HepG2 (cell line): ENCODE measurements at regions not wholly inside any gene's neighbourhood (a gene's known extent, or its start where the extent isn't known, plus 50 kb on each side); places are given as distances from the start of the nearest gene placed in this dataset.

Source experiments
- ATAC-seq: fragments of 200-7000 bp; cut with Tn5 transposase; 3 replicates; pipeline ENCODE4 v1.9.1; 2020; ENCODE audit warnings: mild to moderate bottlenecking, moderate library complexity
- BruUV-seq: library from RNA; stranded (reverse); fragments of 400-500 nt; replicated peaks from 2 replicates; lab custom pipeline; 2021; lab: Mats Ljungman, UMichigan
- CTCF ChIA-PET: fragments of 300-600 bp; formaldehyde crosslinking; extraction: SDS; loops from one replicate; lab custom pipeline; 2021; ENCODE audit warnings: low total read pairs, inconsistent platforms, low intra/inter-chr PET ratio; lab: Yijun Ruan, JAX
- POLR2A ChIA-PET: fragments of 350-600 bp; sonication (Branson Sonifier 250); formaldehyde crosslinking; loops from one replicate; lab custom pipeline; 2020; ENCODE audit warnings: antibody characterized with exemption, inconsistent platforms; lab: Yijun Ruan, JAX
- DNase-seq: peaks from one replicate; pipeline ENCODE4 v3.0.0-alpha.2; 2015; ENCODE audit warnings: low spot score
- FAIRE-seq: peaks from 3 replicates; lab custom pipeline; 2011; peaks lifted over from hg19 to GRCh38; lab: Jason Lieb, UNC
- H2AFZ ChIP-seq: one replicate; pipeline ENCODE4 v1.6.1; 2011; ENCODE audit warnings: low read length, inconsistent platforms
- H3K27ac ChIP-seq: fragments of 300-600 bp; 3 replicates; pipeline ENCODE4 v1.8.0; 2011; ENCODE audit warnings: mixed run types, mild to moderate bottlenecking, mixed read lengths, low read length, inconsistent platforms; ENCODE audit not compliant: insufficient read depth; ENCODE audit errors: extremely low read length
- H3K27me3 ChIP-seq, 2 experiments: fragments of 200-600 bp in 1 of 2; 2 replicates in 1 of 2; 3 replicates in 1 of 2; pipeline versions ENCODE4 v1.6.0 to v1.8.0; 2011; ENCODE audit warnings: low read length in 2 of 2, mild to moderate bottlenecking in 2 of 2, moderate library complexity in 2 of 2, inconsistent platforms in 1 of 2; ENCODE audit not compliant: insufficient read depth in 2 of 2, control insufficient read depth in 1 of 2
- H3K36me3 ChIP-seq, 2 experiments: fragments of 200-600 bp in 1 of 2; replicated peaks in 1 of 2; 2 replicates in 1 of 2; 3 replicates in 1 of 2; pipeline versions ENCODE4 v1.5.1 to v1.8.0; 2011; ENCODE audit warnings: low read length in 2 of 2, inconsistent platforms in 1 of 2; ENCODE audit not compliant: insufficient read depth in 2 of 2, control insufficient read depth in 1 of 2
- H3K4me1 ChIP-seq: 2 replicates; pipeline ENCODE4 v1.5.1; 2012; ENCODE audit warnings: low read length, inconsistent platforms; ENCODE audit not compliant: insufficient read depth
- H3K4me2 ChIP-seq: 2 replicates; pipeline ENCODE4 v1.6.0; 2011; ENCODE audit warnings: low read depth, low read length, inconsistent platforms
- H3K4me3 ChIP-seq, 3 experiments: fragments of 200-600 bp in 1 of 3; sonication (generic), shearing (Covaris generic) in 1 of 3; replicated peaks in 1 of 3; 2 replicates each; pipeline ENCODE4 v1.5.1; 2011 to 2016; ENCODE audit warnings: low read length in 3 of 3, inconsistent platforms in 2 of 3, low read depth in 2 of 3, mild to moderate bottlenecking in 2 of 3, control low read depth in 1 of 3, mixed read lengths in 1 of 3; ENCODE audit not compliant: insufficient read depth in 1 of 3
- H3K79me2 ChIP-seq: one replicate; pipeline ENCODE4 v1.6.1; 2011; ENCODE audit warnings: low read length, inconsistent platforms; ENCODE audit not compliant: insufficient read depth
- H3K9ac ChIP-seq: 2 replicates; pipeline ENCODE4 v1.6.0; 2011; ENCODE audit warnings: mild to moderate bottlenecking, low read depth, low read length, inconsistent platforms; ENCODE audit not compliant: insufficient read depth
- H3K9me3 ChIP-seq: 2 replicates; pipeline ENCODE4 v1.5.1; 2012; ENCODE audit warnings: mild to moderate bottlenecking, low read length
- H4K20me1 ChIP-seq: 2 replicates; pipeline ENCODE4 v1.6.0; 2011; ENCODE audit warnings: inconsistent platforms, mild to moderate bottlenecking, low read length, moderate library complexity; ENCODE audit not compliant: insufficient read depth
- NCOR1 ChIP-seq: fragments of 200-600 bp; sonication (generic); IDR thresholded peaks from 2 replicates; pipeline ENCODE4 v1.7.0; 2017; ENCODE audit warnings: antibody characterized with exemption, low read length, borderline replicate concordance
- NFE2L2 ChIP-seq: fragments of 150-350 bp; IDR thresholded peaks from 2 replicates; pipeline ENCODE4 v1.6.1; 2014; ENCODE audit warnings: low read length
- ZNF879 ChIP-seq: sonication (generic); formaldehyde crosslinking; IDR thresholded peaks from 2 replicates; pipeline ENCODE4 v1.8.1; 2023; ENCODE audit warnings: missing genetic modification reagents
- ZNF883 ChIP-seq: sonication (generic); formaldehyde crosslinking; IDR thresholded peaks from 2 replicates; pipeline ENCODE4 v1.5.1; 2020; ENCODE audit warnings: mild to moderate bottlenecking, missing genetic modification reagents; ENCODE audit errors: not compliant biosample characterization
- WGBS: methylation state at CpG from one replicate; pipeline ENCODE4 v1.1.6; 2017; ENCODE audit warnings: low lambda C conversion rate; 5-methylcytosine and 5-hydroxymethylcytosine counted together
- in situ Hi-C: cut with HindIII; loops from 2 replicates; pipeline ENCODE4 v1.10.0; 2017; ENCODE audit warnings: low pct_unique_long_range_greater_than_20kb; ENCODE audit not compliant: extremely low pct_ligation_motif_present
- intact Hi-C: fragments of 100-400 bp; cut with micrococcal nuclease; formaldehyde crosslinking; loops from one replicate; pipeline ENCODE4 v1.10.0; 2022; ENCODE audit not compliant: unreplicated experiment
- TF ChIP-seq, protein P1 (sequence below): sonication (generic); formaldehyde crosslinking; IDR thresholded peaks from 2 replicates; pipeline ENCODE4 v1.4.0; 2020; ENCODE audit warnings: missing genetic modification reagents, borderline replicate concordance
- TF ChIP-seq, protein P2 (sequence below): sonication (generic); formaldehyde crosslinking; IDR thresholded peaks from 2 replicates; pipeline ENCODE4 v1.4.0; 2020; ENCODE audit warnings: missing genetic modification reagents, borderline replicate concordance
- TF ChIP-seq, protein P3 (sequence below): sonication (generic); formaldehyde crosslinking; IDR thresholded peaks from 2 replicates; pipeline ENCODE4 v1.4.0; 2020; ENCODE audit warnings: missing genetic modification reagents; ENCODE audit errors: not compliant biosample characterization
- TF ChIP-seq, protein P4 (sequence below): sonication (generic); formaldehyde crosslinking; IDR thresholded peaks from 2 replicates; pipeline ENCODE4 v1.8.1; 2023; ENCODE audit warnings: mild to moderate bottlenecking, missing genetic modification reagents, borderline replicate concordance
- TF ChIP-seq, protein P5 (sequence below): sonication (generic); formaldehyde crosslinking; IDR thresholded peaks from 2 replicates; pipeline ENCODE4 v1.4.0; 2020; ENCODE audit warnings: missing genetic modification reagents
- TF ChIP-seq, protein P6 (sequence below): sonication (generic); formaldehyde crosslinking; IDR thresholded peaks from 2 replicates; pipeline ENCODE4 v1.5.0; 2020; ENCODE audit warnings: mild to moderate bottlenecking, missing genetic modification reagents, moderate library complexity
- TF ChIP-seq, protein P7 (sequence below): sonication (generic); formaldehyde crosslinking; IDR thresholded peaks from 2 replicates; pipeline ENCODE4 v1.5.0; 2020; ENCODE audit warnings: missing genetic modification reagents, mild to moderate bottlenecking, borderline replicate concordance

DNA sequence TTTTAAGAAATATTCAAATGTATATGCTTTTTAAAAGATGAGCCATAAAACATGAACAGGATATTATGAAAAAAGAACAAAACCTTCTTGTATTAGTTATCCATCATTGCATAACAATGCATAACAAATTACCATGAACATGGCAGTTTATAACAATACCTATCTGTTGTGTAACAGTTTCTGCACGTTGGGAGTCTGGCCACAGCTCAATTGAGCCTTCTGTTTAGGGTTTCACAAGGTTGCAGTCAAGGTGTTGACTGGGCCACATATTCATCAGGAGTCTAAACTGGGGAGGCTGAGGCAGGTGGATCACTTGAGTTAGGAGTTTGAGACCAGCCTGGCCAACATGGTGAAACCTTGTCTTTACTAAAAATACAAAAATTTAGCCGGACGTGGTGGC is 149.4 kb upstream of the SMLR1 start:
- no peak overlapping the region for H3K4me3 ChIP-seq
- no peaks in the 10 kb centered on the region for H3K36me3 ChIP-seq
- no peaks in the 10 kb centered on the region for H3K4me1 ChIP-seq
- intact Hi-C loops (no loop called here), in situ Hi-C loops (no loop called here)
- H4K20me1 ChIP-seq: no peaks in the 10 kb centered on the region
- ChIA-PET POLR2A (no interaction called here), CTCF (no interaction called here)
- no peaks in the 10 kb centered on the region for H3K9me3 ChIP-seq
- no peaks in the 10 kb centered on the region for H3K27me3 ChIP-seq
- no TSS peak for BruUV-seq
- no peak overlapping the region for H3K4me2 ChIP-seq
- ATAC-seq: no peak
- FAIRE-seq: no peak
- H3K27ac ChIP-seq: no peak overlapping the region
- WGBS: 0% methylated on average over 3 of the region's 3 CpGs
- no peak overlapping the region for H2AFZ ChIP-seq
- no peak overlapping the region for H3K9ac ChIP-seq
- DNase-seq: no peak
- H3K79me2 ChIP-seq: no peaks in the 10 kb centered on the region
- TF ChIP-seq, protein P1, sequence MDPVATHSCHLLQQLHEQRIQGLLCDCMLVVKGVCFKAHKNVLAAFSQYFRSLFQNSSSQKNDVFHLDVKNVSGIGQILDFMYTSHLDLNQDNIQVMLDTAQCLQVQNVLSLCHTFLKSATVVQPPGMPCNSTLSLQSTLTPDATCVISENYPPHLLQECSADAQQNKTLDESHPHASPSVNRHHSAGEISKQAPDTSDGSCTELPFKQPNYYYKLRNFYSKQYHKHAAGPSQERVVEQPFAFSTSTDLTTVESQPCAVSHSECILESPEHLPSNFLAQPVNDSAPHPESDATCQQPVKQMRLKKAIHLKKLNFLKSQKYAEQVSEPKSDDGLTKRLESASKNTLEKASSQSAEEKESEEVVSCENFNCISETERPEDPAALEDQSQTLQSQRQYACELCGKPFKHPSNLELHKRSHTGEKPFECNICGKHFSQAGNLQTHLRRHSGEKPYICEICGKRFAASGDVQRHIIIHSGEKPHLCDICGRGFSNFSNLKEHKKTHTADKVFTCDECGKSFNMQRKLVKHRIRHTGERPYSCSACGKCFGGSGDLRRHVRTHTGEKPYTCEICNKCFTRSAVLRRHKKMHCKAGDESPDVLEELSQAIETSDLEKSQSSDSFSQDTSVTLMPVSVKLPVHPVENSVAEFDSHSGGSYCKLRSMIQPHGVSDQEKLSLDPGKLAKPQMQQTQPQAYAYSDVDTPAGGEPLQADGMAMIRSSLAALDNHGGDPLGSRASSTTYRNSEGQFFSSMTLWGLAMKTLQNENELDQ (CRISPR knock-in tag): no peak
- TF ChIP-seq, protein P2, sequence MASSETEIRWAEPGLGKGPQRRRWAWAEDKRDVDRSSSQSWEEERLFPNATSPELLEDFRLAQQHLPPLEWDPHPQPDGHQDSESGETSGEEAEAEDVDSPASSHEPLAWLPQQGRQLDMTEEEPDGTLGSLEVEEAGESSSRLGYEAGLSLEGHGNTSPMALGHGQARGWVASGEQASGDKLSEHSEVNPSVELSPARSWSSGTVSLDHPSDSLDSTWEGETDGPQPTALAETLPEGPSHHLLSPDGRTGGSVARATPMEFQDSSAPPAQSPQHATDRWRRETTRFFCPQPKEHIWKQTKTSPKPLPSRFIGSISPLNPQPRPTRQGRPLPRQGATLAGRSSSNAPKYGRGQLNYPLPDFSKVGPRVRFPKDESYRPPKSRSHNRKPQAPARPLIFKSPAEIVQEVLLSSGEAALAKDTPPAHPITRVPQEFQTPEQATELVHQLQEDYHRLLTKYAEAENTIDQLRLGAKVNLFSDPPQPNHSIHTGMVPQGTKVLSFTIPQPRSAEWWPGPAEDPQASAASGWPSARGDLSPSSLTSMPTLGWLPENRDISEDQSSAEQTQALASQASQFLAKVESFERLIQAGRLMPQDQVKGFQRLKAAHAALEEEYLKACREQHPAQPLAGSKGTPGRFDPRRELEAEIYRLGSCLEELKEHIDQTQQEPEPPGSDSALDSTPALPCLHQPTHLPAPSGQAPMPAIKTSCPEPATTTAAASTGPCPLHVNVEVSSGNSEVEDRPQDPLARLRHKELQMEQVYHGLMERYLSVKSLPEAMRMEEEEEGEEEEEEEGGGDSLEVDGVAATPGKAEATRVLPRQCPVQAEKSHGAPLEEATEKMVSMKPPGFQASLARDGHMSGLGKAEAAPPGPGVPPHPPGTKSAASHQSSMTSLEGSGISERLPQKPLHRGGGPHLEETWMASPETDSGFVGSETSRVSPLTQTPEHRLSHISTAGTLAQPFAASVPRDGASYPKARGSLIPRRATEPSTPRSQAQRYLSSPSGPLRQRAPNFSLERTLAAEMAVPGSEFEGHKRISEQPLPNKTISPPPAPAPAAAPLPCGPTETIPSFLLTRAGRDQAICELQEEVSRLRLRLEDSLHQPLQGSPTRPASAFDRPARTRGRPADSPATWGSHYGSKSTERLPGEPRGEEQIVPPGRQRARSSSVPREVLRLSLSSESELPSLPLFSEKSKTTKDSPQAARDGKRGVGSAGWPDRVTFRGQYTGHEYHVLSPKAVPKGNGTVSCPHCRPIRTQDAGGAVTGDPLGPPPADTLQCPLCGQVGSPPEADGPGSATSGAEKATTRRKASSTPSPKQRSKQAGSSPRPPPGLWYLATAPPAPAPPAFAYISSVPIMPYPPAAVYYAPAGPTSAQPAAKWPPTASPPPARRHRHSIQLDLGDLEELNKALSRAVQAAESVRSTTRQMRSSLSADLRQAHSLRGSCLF: no peak
- TF ChIP-seq, protein P3, sequence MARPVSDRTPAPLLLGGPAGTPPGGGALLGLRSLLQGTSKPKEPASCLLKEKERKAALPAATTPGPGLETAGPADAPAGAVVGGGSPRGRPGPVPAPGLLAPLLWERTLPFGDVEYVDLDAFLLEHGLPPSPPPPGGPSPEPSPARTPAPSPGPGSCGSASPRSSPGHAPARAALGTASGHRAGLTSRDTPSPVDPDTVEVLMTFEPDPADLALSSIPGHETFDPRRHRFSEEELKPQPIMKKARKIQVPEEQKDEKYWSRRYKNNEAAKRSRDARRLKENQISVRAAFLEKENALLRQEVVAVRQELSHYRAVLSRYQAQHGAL (CRISPR knock-in tag): no peak
- TF ChIP-seq, protein P4, sequence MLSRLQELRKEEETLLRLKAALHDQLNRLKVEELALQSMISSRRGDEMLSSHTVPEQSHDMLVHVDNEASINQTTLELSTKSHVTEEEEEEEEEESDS (CRISPR knock-in tag): no peak
- TF ChIP-seq, protein P5, sequence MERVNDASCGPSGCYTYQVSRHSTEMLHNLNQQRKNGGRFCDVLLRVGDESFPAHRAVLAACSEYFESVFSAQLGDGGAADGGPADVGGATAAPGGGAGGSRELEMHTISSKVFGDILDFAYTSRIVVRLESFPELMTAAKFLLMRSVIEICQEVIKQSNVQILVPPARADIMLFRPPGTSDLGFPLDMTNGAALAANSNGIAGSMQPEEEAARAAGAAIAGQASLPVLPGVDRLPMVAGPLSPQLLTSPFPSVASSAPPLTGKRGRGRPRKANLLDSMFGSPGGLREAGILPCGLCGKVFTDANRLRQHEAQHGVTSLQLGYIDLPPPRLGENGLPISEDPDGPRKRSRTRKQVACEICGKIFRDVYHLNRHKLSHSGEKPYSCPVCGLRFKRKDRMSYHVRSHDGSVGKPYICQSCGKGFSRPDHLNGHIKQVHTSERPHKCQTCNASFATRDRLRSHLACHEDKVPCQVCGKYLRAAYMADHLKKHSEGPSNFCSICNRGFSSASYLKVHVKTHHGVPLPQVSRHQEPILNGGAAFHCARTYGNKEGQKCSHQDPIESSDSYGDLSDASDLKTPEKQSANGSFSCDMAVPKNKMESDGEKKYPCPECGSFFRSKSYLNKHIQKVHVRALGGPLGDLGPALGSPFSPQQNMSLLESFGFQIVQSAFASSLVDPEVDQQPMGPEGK (CRISPR knock-in tag): no peak
- TF ChIP-seq ZNF879 (CRISPR knock-in tag): no peak
- no peak for TF ChIP-seq NFE2L2
- TF ChIP-seq, protein P6, sequence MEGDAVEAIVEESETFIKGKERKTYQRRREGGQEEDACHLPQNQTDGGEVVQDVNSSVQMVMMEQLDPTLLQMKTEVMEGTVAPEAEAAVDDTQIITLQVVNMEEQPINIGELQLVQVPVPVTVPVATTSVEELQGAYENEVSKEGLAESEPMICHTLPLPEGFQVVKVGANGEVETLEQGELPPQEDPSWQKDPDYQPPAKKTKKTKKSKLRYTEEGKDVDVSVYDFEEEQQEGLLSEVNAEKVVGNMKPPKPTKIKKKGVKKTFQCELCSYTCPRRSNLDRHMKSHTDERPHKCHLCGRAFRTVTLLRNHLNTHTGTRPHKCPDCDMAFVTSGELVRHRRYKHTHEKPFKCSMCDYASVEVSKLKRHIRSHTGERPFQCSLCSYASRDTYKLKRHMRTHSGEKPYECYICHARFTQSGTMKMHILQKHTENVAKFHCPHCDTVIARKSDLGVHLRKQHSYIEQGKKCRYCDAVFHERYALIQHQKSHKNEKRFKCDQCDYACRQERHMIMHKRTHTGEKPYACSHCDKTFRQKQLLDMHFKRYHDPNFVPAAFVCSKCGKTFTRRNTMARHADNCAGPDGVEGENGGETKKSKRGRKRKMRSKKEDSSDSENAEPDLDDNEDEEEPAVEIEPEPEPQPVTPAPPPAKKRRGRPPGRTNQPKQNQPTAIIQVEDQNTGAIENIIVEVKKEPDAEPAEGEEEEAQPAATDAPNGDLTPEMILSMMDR (CRISPR knock-in tag): no peak
- TF ChIP-seq ZNF883 (CRISPR knock-in tag): no peak
- TF ChIP-seq, protein P7, sequence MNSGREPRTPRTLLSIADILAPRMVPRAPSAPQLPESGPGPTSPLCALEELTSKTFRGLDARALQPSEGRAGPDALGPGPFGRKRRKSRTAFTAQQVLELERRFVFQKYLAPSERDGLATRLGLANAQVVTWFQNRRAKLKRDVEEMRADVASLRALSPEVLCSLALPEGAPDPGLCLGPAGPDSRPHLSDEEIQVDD (CRISPR knock-in tag): no peak
- TF ChIP-seq NCOR1: no peak
